ENCODE measurements at regions not wholly inside any gene's neighbourhood (a gene's known extent, or its start where the extent isn't known, plus 50 kb on each side); places are given as distances from the start of the nearest gene placed in this dataset.

DNA sequence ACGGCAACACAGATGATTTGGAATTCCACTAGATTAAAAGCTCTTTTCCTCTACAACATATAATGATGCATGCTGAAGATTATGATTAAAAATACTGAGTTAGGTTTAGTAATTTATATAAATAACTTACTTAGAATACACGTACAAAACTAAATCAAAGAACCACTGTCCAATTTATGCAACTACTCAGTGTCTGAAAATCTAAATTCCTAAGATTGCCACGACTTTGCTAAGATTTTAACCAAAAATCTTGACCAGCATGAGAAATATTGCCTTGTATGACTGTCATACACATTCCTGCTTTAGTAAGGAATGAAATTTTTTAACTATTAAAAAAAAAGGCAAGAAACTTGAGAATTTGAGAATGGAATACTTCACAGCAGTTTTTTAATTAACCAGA lies 292.4 kb downstream of the ZNF608 start:
- Histone ChIP-seq H3K27ac (ENCODE audit: low read depth, low read length, poor library complexity, severe bottlenecking) (no peak overlapping the region), H3K9me3 (ENCODE audit: low read depth, low read length, poor library complexity, severe bottlenecking) (no peaks in the 10 kb centered on the region), H3K4me1 (ENCODE audit: insufficient read depth, low read length, poor library complexity, severe bottlenecking) (no peaks in the 10 kb centered on the region), H3K27me3 (replicated peaks; ENCODE audit: insufficient read depth, low read depth, low read length, poor library complexity) (no peaks in the 10 kb centered on the region), H3K36me3 (ENCODE audit: insufficient read depth, low read length, poor library complexity, severe bottlenecking) (no peaks in the 10 kb centered on the region), H3K4me3 (ENCODE audit: low read depth, low read length, poor library complexity, severe bottlenecking) (no peak overlapping the region)
- no peak for DNase-seq (ENCODE audit: low spot score)
- BruUV-seq (replicated peaks): no TSS peak
- ChIA-PET POLR2A (ENCODE audit: low non-redundant PET) (no interaction called here), CTCF (no interaction called here)
- TF ChIP-seq EZH2 (IDR thresholded peaks at IDR 0.05; ENCODE audit: borderline replicate concordance, low read depth, low read length, poor library complexity, severe bottlenecking): no peak
- TF ChIP-seq, protein P1, sequence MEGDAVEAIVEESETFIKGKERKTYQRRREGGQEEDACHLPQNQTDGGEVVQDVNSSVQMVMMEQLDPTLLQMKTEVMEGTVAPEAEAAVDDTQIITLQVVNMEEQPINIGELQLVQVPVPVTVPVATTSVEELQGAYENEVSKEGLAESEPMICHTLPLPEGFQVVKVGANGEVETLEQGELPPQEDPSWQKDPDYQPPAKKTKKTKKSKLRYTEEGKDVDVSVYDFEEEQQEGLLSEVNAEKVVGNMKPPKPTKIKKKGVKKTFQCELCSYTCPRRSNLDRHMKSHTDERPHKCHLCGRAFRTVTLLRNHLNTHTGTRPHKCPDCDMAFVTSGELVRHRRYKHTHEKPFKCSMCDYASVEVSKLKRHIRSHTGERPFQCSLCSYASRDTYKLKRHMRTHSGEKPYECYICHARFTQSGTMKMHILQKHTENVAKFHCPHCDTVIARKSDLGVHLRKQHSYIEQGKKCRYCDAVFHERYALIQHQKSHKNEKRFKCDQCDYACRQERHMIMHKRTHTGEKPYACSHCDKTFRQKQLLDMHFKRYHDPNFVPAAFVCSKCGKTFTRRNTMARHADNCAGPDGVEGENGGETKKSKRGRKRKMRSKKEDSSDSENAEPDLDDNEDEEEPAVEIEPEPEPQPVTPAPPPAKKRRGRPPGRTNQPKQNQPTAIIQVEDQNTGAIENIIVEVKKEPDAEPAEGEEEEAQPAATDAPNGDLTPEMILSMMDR (conservative IDR thresholded peaks at IDR 0.05; ENCODE audit: low read depth, low read length): no peak
- intact Hi-C loops (cut with micrococcal nuclease; ENCODE audit: unreplicated experiment): no loop called here

DNA sequence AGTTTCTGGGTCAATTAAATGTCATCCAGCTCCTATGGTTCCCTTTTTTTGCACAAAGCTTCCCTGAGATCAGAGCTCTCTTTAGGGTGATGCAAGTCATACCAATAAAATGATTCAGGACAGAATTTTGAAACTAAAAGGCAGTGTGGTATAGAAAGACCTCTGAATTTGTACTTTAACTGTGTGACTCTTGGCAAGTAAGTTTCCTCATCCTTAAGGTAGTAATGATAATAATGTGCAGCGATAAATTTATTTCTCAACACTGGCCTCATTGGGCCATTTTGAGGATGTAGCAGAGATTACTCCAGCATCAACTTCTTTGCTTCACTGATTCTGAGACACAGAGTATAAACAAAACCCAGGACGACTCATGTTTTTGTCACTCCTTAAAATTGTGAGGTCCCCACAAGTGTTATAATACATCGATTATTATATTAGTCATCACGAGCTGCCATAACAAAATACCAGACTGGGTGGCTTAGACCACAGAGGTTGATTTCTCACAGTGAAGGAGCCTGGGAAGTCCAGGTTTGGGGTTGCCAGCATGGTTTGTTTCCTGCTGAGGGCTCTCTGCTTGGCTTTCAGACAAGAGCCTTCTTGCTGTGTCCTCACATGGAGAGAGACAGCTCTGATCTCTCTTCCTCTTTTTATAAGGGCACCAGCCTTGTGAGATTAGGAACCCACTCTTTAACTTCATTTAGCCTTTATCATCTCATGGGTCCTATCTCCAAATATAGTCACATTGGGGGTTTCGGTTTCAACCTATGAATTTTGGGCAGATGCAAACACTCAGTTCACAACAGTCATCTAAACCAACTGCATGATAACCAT lies 293.0 kb downstream of the ZNF608 start:
- Histone ChIP-seq H3K27ac (ENCODE audit: low read depth, low read length, poor library complexity, severe bottlenecking) (no peak overlapping the region), H3K27me3 (replicated peaks; ENCODE audit: insufficient read depth, low read depth, low read length, poor library complexity) (no peaks in the 10 kb centered on the region), H3K9me3 (ENCODE audit: low read depth, low read length, poor library complexity, severe bottlenecking) (no peaks in the 10 kb centered on the region), H3K4me1 (ENCODE audit: insufficient read depth, low read length, poor library complexity, severe bottlenecking) (no peaks in the 10 kb centered on the region), H3K4me3 (ENCODE audit: low read depth, low read length, poor library complexity, severe bottlenecking) (no peak overlapping the region), H3K36me3 (ENCODE audit: insufficient read depth, low read length, poor library complexity, severe bottlenecking) (no peaks in the 10 kb centered on the region)
- no peak for TF ChIP-seq EZH2 (IDR thresholded peaks at IDR 0.05; ENCODE audit: borderline replicate concordance, low read depth, low read length, poor library complexity, severe bottlenecking)
- TF ChIP-seq, protein P1 (conservative IDR thresholded peaks at IDR 0.05; ENCODE audit: low read depth, low read length): no peak
- POLR2A ChIA-PET (ENCODE audit: low non-redundant PET): no interaction called here
- no TSS peak for BruUV-seq (replicated peaks)
- no peak for DNase-seq (ENCODE audit: low spot score)
- CTCF ChIA-PET: no interaction called here
- intact Hi-C loops (cut with micrococcal nuclease; ENCODE audit: unreplicated experiment): no loop called here

DNA sequence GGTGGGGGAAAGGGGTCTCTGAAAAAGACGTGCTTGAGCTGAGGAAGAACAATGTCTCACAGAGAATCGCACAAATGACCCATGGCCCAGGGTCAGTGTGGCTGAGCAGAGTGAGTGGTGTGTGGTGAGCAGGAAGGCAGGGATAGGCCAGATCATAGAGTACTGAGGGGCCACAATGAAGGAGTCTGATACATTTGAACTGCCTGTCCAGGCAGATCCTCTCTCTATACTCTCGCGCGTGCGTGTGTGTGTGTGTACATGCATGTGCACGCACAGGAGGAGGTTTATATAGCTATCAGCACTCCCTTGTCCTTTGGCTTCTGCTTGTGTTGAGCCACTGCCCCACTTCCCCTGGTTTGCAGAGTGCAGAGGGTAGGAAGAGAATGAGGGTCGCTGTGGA lies 294.0 kb downstream of the ZNF608 start:
- CTCF ChIA-PET: no interaction called here
- Histone ChIP-seq H3K4me1 (ENCODE audit: insufficient read depth, low read length, poor library complexity, severe bottlenecking) (no peaks in the 10 kb centered on the region), H3K36me3 (ENCODE audit: insufficient read depth, low read length, poor library complexity, severe bottlenecking) (no peaks in the 10 kb centered on the region), H3K27me3 (replicated peaks; ENCODE audit: insufficient read depth, low read depth, low read length, poor library complexity) (no peaks in the 10 kb centered on the region), H3K27ac (ENCODE audit: low read depth, low read length, poor library complexity, severe bottlenecking) (no peak overlapping the region), H3K4me3 (ENCODE audit: low read depth, low read length, poor library complexity, severe bottlenecking) (no peak overlapping the region), H3K9me3 (ENCODE audit: low read depth, low read length, poor library complexity, severe bottlenecking) (no peaks in the 10 kb centered on the region)
- POLR2A ChIA-PET (ENCODE audit: low non-redundant PET): no interaction called here
- no peak for TF ChIP-seq EZH2 (IDR thresholded peaks at IDR 0.05; ENCODE audit: borderline replicate concordance, low read depth, low read length, poor library complexity, severe bottlenecking)
- TF ChIP-seq, protein P1 (conservative IDR thresholded peaks at IDR 0.05; ENCODE audit: low read depth, low read length): no peak
- BruUV-seq (replicated peaks): no TSS peak
- no peak for DNase-seq (ENCODE audit: low spot score)
- intact Hi-C loops (cut with micrococcal nuclease; ENCODE audit: unreplicated experiment): no loop called here
